ENCODE measurements at regions not wholly inside any gene's neighbourhood (a gene's known extent, or its start where the extent isn't known, plus 50 kb on each side); places are given as distances from the start of the nearest gene placed in this dataset.

DNA sequence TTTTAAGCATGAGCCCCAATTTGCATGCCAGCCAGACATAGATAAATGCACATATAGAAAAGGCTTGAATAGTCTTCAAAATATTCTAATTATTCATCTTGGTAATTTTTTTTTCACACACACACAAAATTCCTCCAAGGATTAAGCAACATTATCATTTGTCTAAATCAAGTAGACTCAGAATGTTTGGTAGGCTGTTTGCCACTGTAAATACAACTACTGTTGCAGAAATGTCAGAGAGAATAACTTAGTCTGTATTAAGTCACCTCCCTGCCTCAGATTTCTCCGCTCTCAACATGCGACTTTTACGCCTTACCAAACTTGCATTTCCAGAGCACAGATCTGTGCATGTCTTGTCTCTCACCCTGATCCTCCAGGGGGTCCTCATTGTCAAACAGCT lies 265.6 kb upstream of the C9orf72 start:
- TF ChIP-seq, protein P1, sequence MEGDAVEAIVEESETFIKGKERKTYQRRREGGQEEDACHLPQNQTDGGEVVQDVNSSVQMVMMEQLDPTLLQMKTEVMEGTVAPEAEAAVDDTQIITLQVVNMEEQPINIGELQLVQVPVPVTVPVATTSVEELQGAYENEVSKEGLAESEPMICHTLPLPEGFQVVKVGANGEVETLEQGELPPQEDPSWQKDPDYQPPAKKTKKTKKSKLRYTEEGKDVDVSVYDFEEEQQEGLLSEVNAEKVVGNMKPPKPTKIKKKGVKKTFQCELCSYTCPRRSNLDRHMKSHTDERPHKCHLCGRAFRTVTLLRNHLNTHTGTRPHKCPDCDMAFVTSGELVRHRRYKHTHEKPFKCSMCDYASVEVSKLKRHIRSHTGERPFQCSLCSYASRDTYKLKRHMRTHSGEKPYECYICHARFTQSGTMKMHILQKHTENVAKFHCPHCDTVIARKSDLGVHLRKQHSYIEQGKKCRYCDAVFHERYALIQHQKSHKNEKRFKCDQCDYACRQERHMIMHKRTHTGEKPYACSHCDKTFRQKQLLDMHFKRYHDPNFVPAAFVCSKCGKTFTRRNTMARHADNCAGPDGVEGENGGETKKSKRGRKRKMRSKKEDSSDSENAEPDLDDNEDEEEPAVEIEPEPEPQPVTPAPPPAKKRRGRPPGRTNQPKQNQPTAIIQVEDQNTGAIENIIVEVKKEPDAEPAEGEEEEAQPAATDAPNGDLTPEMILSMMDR (IDR thresholded peaks at IDR 0.05; ENCODE audit: extremely low read depth in 1 of 2, insufficient read depth in 1 of 2, low read depth in 1 of 2, low read length in 2 of 2), result no peak
- no peak for TF ChIP-seq POLR2A (IDR thresholded peaks at IDR 0.05; ENCODE audit: low read depth, low read length)
- TF ChIP-seq EZH2 (IDR thresholded peaks at IDR 0.05; ENCODE audit: borderline replicate concordance, low read depth, low read length, severe bottlenecking), result no peak
